Brain microvascular endothelial cell (primary cell): ENCODE measurements at regions not wholly inside any gene's neighbourhood (a gene's known extent, or its start where the extent isn't known, plus 50 kb on each side); places are given as distances from the start of the nearest gene placed in this dataset.
A peak's percentile ranks its signal among the peaks of the same experiment; 100 is the strongest.

ENCODE experiments used
- DNase-seq: peaks from one replicate; pipeline ENCODE4 v3.0.0-alpha.2; 2020
- H3K27ac ChIP-seq: fragments of 250-450 bp; sonication (Bioruptor Pico); 2 replicates; pipeline ENCODE4 v1.5.1; 2020; ENCODE audit warnings: mild to moderate bottlenecking, moderate library complexity
- H3K27me3 ChIP-seq: fragments of 250-450 bp; sonication (Bioruptor Pico); replicated peaks from 2 replicates; pipeline ENCODE4 v1.5.1; 2020; ENCODE audit warnings: mild to moderate bottlenecking
- H3K36me3 ChIP-seq: fragments of 250-450 bp; sonication (Bioruptor Pico); replicated peaks from 2 replicates; pipeline ENCODE4 v1.5.1; 2020; ENCODE audit warnings: mild to moderate bottlenecking
- H3K4me3 ChIP-seq: 2 replicates; pipeline ENCODE4 v1.5.1; 2011; ENCODE audit warnings: low read depth, mild to moderate bottlenecking, control low read depth, low read length, moderate library complexity
- CTCF ChIP-seq: IDR thresholded peaks from 2 replicates; pipeline ENCODE4 v1.5.1; 2011; ENCODE audit warnings: low read depth, mild to moderate bottlenecking, moderate library complexity, low read length, control low read depth, inconsistent platforms; ENCODE audit errors: missing control alignments
- in situ Hi-C: cut with HindIII; loops from 2 replicates; pipeline ENCODE4 v1.10.0; 2017; ENCODE audit warnings: low sequenced_read_pairs, low pct_ligation_motif_present

GRCh38 chr13:34363266-34363665 is 545.3 kb downstream of the RFC3 start:
- no peak for DNase-seq
- Histone ChIP-seq H3K27ac (no peak overlapping the region), H3K27me3 (no peaks in the 10 kb centered on the region), H3K4me3 (no peak overlapping the region), H3K36me3 (no peaks in the 10 kb centered on the region)
- no peak for TF ChIP-seq CTCF
- in situ Hi-C loops = no loop called here

GRCh38 chr13:34364633-34365032 is 546.7 kb downstream of the RFC3 start:
- DNase-seq = peak; percentile 64
- no peak for TF ChIP-seq CTCF
- no peak overlapping the region for H3K4me3 ChIP-seq
- no peaks in the 10 kb centered on the region for H3K36me3 ChIP-seq
- H3K27me3 ChIP-seq = no peaks in the 10 kb centered on the region
- H3K27ac ChIP-seq = no peak overlapping the region
- in situ Hi-C loops = no loop called here

GRCh38 chr13:34369931-34370330 is 552.0 kb downstream of the RFC3 start:
- TF ChIP-seq CTCF = no peak
- DNase-seq = no peak
- in situ Hi-C loops = no loop called here
- Histone ChIP-seq H3K27ac (no peak overlapping the region), H3K4me3 (no peak overlapping the region), H3K27me3 (no peaks in the 10 kb centered on the region), H3K36me3 (no peaks in the 10 kb centered on the region)

GRCh38 chr13:34371108-34371507 is 553.2 kb downstream of the RFC3 start:
- Histone ChIP-seq H3K36me3 (no peaks in the 10 kb centered on the region), H3K27ac (peak overlapping the region; percentile 2), H3K4me3 (no peak overlapping the region), H3K27me3 (no peaks in the 10 kb centered on the region)
- in situ Hi-C loops = no loop called here
- no peak for TF ChIP-seq CTCF
- no peak for DNase-seq

- DNase-seq = peak; percentile 53
- in situ Hi-C loops = no loop called here
- Histone ChIP-seq H3K4me3 (no peak overlapping the region), H3K36me3 (no peaks in the 10 kb centered on the region), H3K27ac (peak overlapping the region; percentile 2), H3K27me3 (no peaks in the 10 kb centered on the region)
- no peak for TF ChIP-seq CTCF
Observed at GRCh38 chr13:34371645-34372395, 553.9 kb downstream of the RFC3 start.

GRCh38 chr13:34372581-34372980 is 554.6 kb downstream of the RFC3 start:
- TF ChIP-seq CTCF = no peak
- Histone ChIP-seq H3K36me3 (no peaks in the 10 kb centered on the region), H3K27ac (no peak overlapping the region), H3K4me3 (no peak overlapping the region), H3K27me3 (no peaks in the 10 kb centered on the region)
- in situ Hi-C loops = no loop called here
- DNase-seq = no peak
